Smooth muscle cell (in vitro differentiated cells): ENCODE measurements at regions not wholly inside any gene's neighbourhood (a gene's known extent, or its start where the extent isn't known, plus 50 kb on each side); places are given as distances from the start of the nearest gene placed in this dataset.

Experiments used
- DNase-seq: peaks from one replicate; lab custom pipeline; 2025; ENCODE audit not compliant: unreplicated experiment; lab: John Stamatoyannopoulos, UW
- H2AFZ ChIP-seq: fragments of 200-600 bp; sonication (generic); 2 replicates; pipeline ENCODE4 v1.6.0; 2016; ENCODE audit warnings: antibody characterized with exemption, low read depth, mild to moderate bottlenecking
- H3F3A ChIP-seq: fragments of 200-600 bp; sonication (generic); 2 replicates; pipeline ENCODE4 v1.6.0; 2017; ENCODE audit warnings: antibody characterized with exemption, low read depth
- H3K27ac ChIP-seq: fragments of 200-600 bp; sonication (generic); 2 replicates; pipeline ENCODE4 v1.5.1; 2016; ENCODE audit warnings: low read depth, mild to moderate bottlenecking
- H3K27me3 ChIP-seq: fragments of 200-600 bp; sonication (generic); 2 replicates; pipeline ENCODE4 v1.6.1; 2016; ENCODE audit warnings: low read depth, mild to moderate bottlenecking
- H3K36me3 ChIP-seq: fragments of 200-600 bp; sonication (generic); 2 replicates; pipeline ENCODE4 v1.5.1; 2016; ENCODE audit warnings: low read depth
- H3K4me1 ChIP-seq: fragments of 200-600 bp; sonication (generic); 2 replicates; pipeline ENCODE4 v1.5.1; 2016; ENCODE audit warnings: low read depth
- H3K4me2 ChIP-seq: fragments of 200-600 bp; sonication (generic); 2 replicates; pipeline ENCODE4 v1.6.0; 2016; ENCODE audit warnings: mild to moderate bottlenecking
- H3K4me3 ChIP-seq: fragments of 200-600 bp; sonication (generic); 2 replicates; pipeline ENCODE4 v1.5.1; 2016; ENCODE audit warnings: mild to moderate bottlenecking
- H3K79me2 ChIP-seq: fragments of 200-600 bp; sonication (generic); 2 replicates; pipeline ENCODE4 v1.6.0; 2016; ENCODE audit warnings: low read depth, mild to moderate bottlenecking
- H3K9ac ChIP-seq: fragments of 200-600 bp; sonication (generic); 2 replicates; pipeline ENCODE4 v1.6.0; 2016; ENCODE audit warnings: low read depth
- H3K9me3 ChIP-seq: fragments of 200-600 bp; sonication (generic); replicated peaks from 2 replicates; pipeline ENCODE4 v1.5.1; 2016; ENCODE audit warnings: low read depth
- H4K20me1 ChIP-seq: fragments of 200-600 bp; sonication (generic); 2 replicates; pipeline ENCODE4 v1.6.0; 2016; ENCODE audit warnings: low read depth
- CTCF ChIP-seq: fragments of 200-600 bp; sonication (generic); IDR thresholded peaks from 2 replicates; pipeline ENCODE4 v1.5.1; 2017; ENCODE audit warnings: borderline replicate concordance, mild to moderate bottlenecking, antibody characterized with exemption; ENCODE audit not compliant: insufficient read depth, poor library complexity, severe bottlenecking
- WGBS: methylation state at CpG from one replicate; pipeline ENCODE4 v1.1.7; 2016; ENCODE audit warnings: low lambda C conversion rate; 5-methylcytosine and 5-hydroxymethylcytosine counted together

- H3K27me3 ChIP-seq, result no peaks in the 10 kb centered on the region
- H3K9me3 ChIP-seq, result no peaks in the 10 kb centered on the region
- H3K36me3 ChIP-seq, result no peaks in the 10 kb centered on the region
- H3K9ac ChIP-seq, result no peak overlapping the region
- no peaks in the 10 kb centered on the region for H3K79me2 ChIP-seq
- H3K4me1 ChIP-seq, result no peaks in the 10 kb centered on the region
- no peak overlapping the region for H2AFZ ChIP-seq
- no peaks in the 10 kb centered on the region for H4K20me1 ChIP-seq
- WGBS, result 92% methylated on average over 4 of the region's 4 CpGs
- no peaks in the 10 kb centered on the region for H3F3A ChIP-seq
- no peak overlapping the region for H3K27ac ChIP-seq
- no peak for TF ChIP-seq CTCF
- no peak for DNase-seq
- no peak overlapping the region for H3K4me3 ChIP-seq
- no peak overlapping the region for H3K4me2 ChIP-seq
Observed at GRCh38 chr6:22910370-22910769, 341.0 kb downstream of the HDGFL1 start.

- no peak overlapping the region for H3K4me3 ChIP-seq
- no peak overlapping the region for H3K4me2 ChIP-seq
- no peak overlapping the region for H3K9ac ChIP-seq
- H4K20me1 ChIP-seq, result no peaks in the 10 kb centered on the region
- no peaks in the 10 kb centered on the region for H3K27me3 ChIP-seq
- no peaks in the 10 kb centered on the region for H3K4me1 ChIP-seq
- no peak for TF ChIP-seq CTCF
- H3K36me3 ChIP-seq, result no peaks in the 10 kb centered on the region
- H3K27ac ChIP-seq, result no peak overlapping the region
- no peak overlapping the region for H2AFZ ChIP-seq
- H3K79me2 ChIP-seq, result no peaks in the 10 kb centered on the region
- no peak for DNase-seq
- WGBS, result 78% methylated on average over 2 of the region's 2 CpGs
- no peaks in the 10 kb centered on the region for H3F3A ChIP-seq
- H3K9me3 ChIP-seq, result no peaks in the 10 kb centered on the region
Observed at GRCh38 chr6:22913612-22914011, 344.2 kb downstream of the HDGFL1 start.

- H3K4me2 ChIP-seq, result peak overlapping the region; percentile 11
- no peaks in the 10 kb centered on the region for H3K4me1 ChIP-seq
- H4K20me1 ChIP-seq, result no peaks in the 10 kb centered on the region
- H3F3A ChIP-seq, result no peaks in the 10 kb centered on the region
- H2AFZ ChIP-seq, result peak overlapping the region; percentile 31
- 45% methylated on average over 2 of the region's 2 CpGs for WGBS
- TF ChIP-seq CTCF, result no peak
- no peaks in the 10 kb centered on the region for H3K9me3 ChIP-seq
- H3K4me3 ChIP-seq, result no peak overlapping the region
- no peak overlapping the region for H3K9ac ChIP-seq
- H3K36me3 ChIP-seq, result no peaks in the 10 kb centered on the region
- no peaks in the 10 kb centered on the region for H3K79me2 ChIP-seq
- no peak for DNase-seq
- H3K27me3 ChIP-seq, result no peaks in the 10 kb centered on the region
- no peak overlapping the region for H3K27ac ChIP-seq
Observed at GRCh38 chr6:22917344-22917743, 348.0 kb downstream of the HDGFL1 start.

GRCh38 chr6:22921828-22922227, 352.5 kb downstream of the HDGFL1 start:
- H3K9me3 ChIP-seq, result no peaks in the 10 kb centered on the region
- no peak overlapping the region for H3K9ac ChIP-seq

More at GRCh38 chr6:22921828-22922227, 352.5 kb downstream of the HDGFL1 start:
- Histone ChIP-seq H2AFZ (no peak overlapping the region), H3K27ac (no peak overlapping the region), H3K4me2 (no peak overlapping the region), H4K20me1 (no peaks in the 10 kb centered on the region), H3K79me2 (no peaks in the 10 kb centered on the region), H3K36me3 (no peaks in the 10 kb centered on the region), H3K27me3 (no peaks in the 10 kb centered on the region), H3K4me3 (no peak overlapping the region), H3F3A (no peaks in the 10 kb centered on the region), H3K4me1 (peaks cover 4% of the 10 kb centered on the region)
- WGBS, result 63% methylated on average over 2 of the region's 2 CpGs
- no peak for DNase-seq
- no peak for TF ChIP-seq CTCF
